K562 (cell line): ENCODE measurements at regions not wholly inside any gene's neighbourhood (a gene's known extent, or its start where the extent isn't known, plus 50 kb on each side); places are given as distances from the start of the nearest gene placed in this dataset.

ENCODE experiments used
- ATAC-seq: fragments of 200-7000 bp; cut with Tn5 transposase; 3 replicates; pipeline ENCODE4 v1.9.1; 2020; ENCODE audit warnings: moderate library complexity
- BruUV-seq: library from RNA; stranded (reverse); fragments of 400-500 nt; replicated peaks from 2 replicates; lab custom pipeline; 2021; lab: Mats Ljungman, UMichigan
- CTCF ChIA-PET: fragments of 300-600 bp; formaldehyde crosslinking; extraction: SDS; loops from one replicate; lab custom pipeline; 2021; ENCODE audit warnings: low intra/inter-chr PET ratio; lab: Yijun Ruan, JAX
- POLR2A ChIA-PET: fragments of 300-600, 350-650 bp; sonication (Branson Sonifier 250); formaldehyde crosslinking; extraction: SDS; loops from one replicate; lab custom pipeline; 2021; ENCODE audit warnings: antibody characterized with exemption, inconsistent platforms; lab: Yijun Ruan, JAX
- DNase-seq, 4 experiments: peaks; one replicate each; pipeline versions ENCODE4 v3.0.0 to v3.0.0-alpha.2; 2011 to 2018; ENCODE audit warnings: low spot score in 3 of 4, mixed read lengths in 3 of 4; ENCODE audit errors: extremely low read depth in 1 of 4
- FAIRE-seq: peaks from 2 replicates; lab custom pipeline; 2011; peaks lifted over from hg19 to GRCh38; lab: Jason Lieb, UNC
- H2AFZ ChIP-seq: 2 replicates; pipeline ENCODE4 v1.6.0; 2011; ENCODE audit warnings: low read depth, low read length, control low read depth, inconsistent platforms
- H3K27ac ChIP-seq: fragments of 200-600 bp; 3 replicates; pipeline ENCODE4 v1.8.0; 2011; ENCODE audit warnings: low read depth, mild to moderate bottlenecking, control low read depth, inconsistent platforms, low read length, moderate library complexity, mixed read lengths; ENCODE audit errors: extremely low read depth
- H3K27me3 ChIP-seq, 2 experiments: fragments of 300-600 bp in 1 of 2; 2 replicates in 1 of 2; 3 replicates in 1 of 2; pipeline versions ENCODE4 v1.6.0 to v1.8.0; 2011; ENCODE audit warnings: inconsistent platforms in 2 of 2, low read length in 2 of 2, mild to moderate bottlenecking in 1 of 2, mixed read lengths in 1 of 2, moderate library complexity in 1 of 2; ENCODE audit not compliant: control insufficient read depth in 2 of 2, insufficient read depth in 2 of 2
- H3K36me3 ChIP-seq: fragments of 300-600 bp; 3 replicates; pipeline ENCODE4 v1.8.0; 2011; ENCODE audit warnings: mild to moderate bottlenecking, low read length, inconsistent platforms; ENCODE audit not compliant: control insufficient read depth, insufficient read depth
- H3K4me1 ChIP-seq, 2 experiments: fragments of 200-600 bp in 1 of 2; replicated peaks in 1 of 2; 2 replicates in 1 of 2; 3 replicates in 1 of 2; pipeline versions ENCODE4 v1.5.1 to v1.8.0; 2011; ENCODE audit warnings: inconsistent platforms in 2 of 2, low read length in 2 of 2, mild to moderate bottlenecking in 1 of 2, mixed read lengths in 1 of 2, moderate library complexity in 1 of 2; ENCODE audit not compliant: control insufficient read depth in 2 of 2, insufficient read depth in 2 of 2
- H3K4me2 ChIP-seq: 2 replicates; pipeline ENCODE4 v1.6.1; 2011; ENCODE audit warnings: low read length, control low read depth, inconsistent platforms, mixed read lengths; ENCODE audit not compliant: insufficient read depth
- H3K4me3 ChIP-seq: fragments of 200-600 bp; sonication (generic), shearing (Covaris generic); 2 replicates; pipeline ENCODE4 v1.5.1; 2016; ENCODE audit warnings: control low read depth, inconsistent platforms
- H3K79me2 ChIP-seq: fragments of 200-600 bp; 3 replicates; pipeline ENCODE4 v1.8.0; 2011; ENCODE audit warnings: low read length, inconsistent platforms; ENCODE audit not compliant: control insufficient read depth, insufficient read depth
- H3K9ac ChIP-seq, 2 experiments: 2 replicates each; pipeline versions ENCODE4 v1.6.0 to v1.6.1; 2011; ENCODE audit warnings: low read depth in 2 of 2, low read length in 2 of 2, control low read depth in 1 of 2, inconsistent platforms in 1 of 2, mild to moderate bottlenecking in 1 of 2, mixed read lengths in 1 of 2; ENCODE audit not compliant: insufficient read depth in 1 of 2
- H3K9me1 ChIP-seq: one replicate; pipeline ENCODE4 v1.6.0; 2011; ENCODE audit warnings: inconsistent platforms, mild to moderate bottlenecking, low read length, moderate library complexity; ENCODE audit not compliant: control insufficient read depth, insufficient read depth
- H3K9me3 ChIP-seq: replicated peaks from 2 replicates; pipeline ENCODE4 v1.5.1; 2011; ENCODE audit warnings: low read depth, low read length, inconsistent platforms; ENCODE audit not compliant: control insufficient read depth, insufficient read depth
- H4K20me1 ChIP-seq: replicated peaks from 2 replicates; pipeline ENCODE4 v1.6.1; 2011; ENCODE audit warnings: low read length, inconsistent platforms, mixed read lengths; ENCODE audit not compliant: control insufficient read depth, insufficient read depth
- ARID1B ChIP-seq: fragments of 450-650 bp; IDR thresholded peaks from 2 replicates; pipeline ENCODE4 v1.6.1; 2016; ENCODE audit warnings: antibody characterized with exemption, mild to moderate bottlenecking, inconsistent platforms
- CTBP1 ChIP-seq: fragments of 450-650 bp; IDR thresholded peaks from 2 replicates; pipeline ENCODE4 v1.6.1; 2016; ENCODE audit warnings: borderline replicate concordance
- ETV6 ChIP-seq, 3 experiments: fragments of 150-350 bp in 1 of 3; sonication (generic) in 1 of 3; formaldehyde crosslinking in 1 of 3; IDR thresholded peaks; 2 replicates each; pipeline versions ENCODE4 v1.6.1 to v1.8.0; 2014 to 2022; ENCODE audit warnings: borderline replicate concordance in 2 of 3, low read depth in 2 of 3, antibody characterized with exemption in 1 of 3, low read length in 1 of 3, mild to moderate bottlenecking in 1 of 3, missing genetic modification reagents in 1 of 3
- FOXA1 ChIP-seq: fragments of 450-650 bp; IDR thresholded peaks from 2 replicates; pipeline ENCODE4 v1.6.1; 2016; ENCODE audit warnings: mild to moderate bottlenecking, borderline replicate concordance
- GTF2A2 ChIP-seq: IDR thresholded peaks from 2 replicates; pipeline ENCODE4 v1.6.1; 2016; ENCODE audit warnings: mild to moderate bottlenecking, missing genetic modification characterization, missing compliant biosample characterization
- HNRNPUL1 ChIP-seq: fragments of 200-400 bp; formaldehyde crosslinking; IDR thresholded peaks from 2 replicates; pipeline ENCODE4 v1.6.1; 2017; ENCODE audit warnings: low read length
- MTA1 ChIP-seq: fragments of 450-650 bp; IDR thresholded peaks from 2 replicates; pipeline ENCODE4 v1.6.1; 2017; ENCODE audit warnings: borderline replicate concordance
- NBN ChIP-seq: fragments of 450-650 bp; IDR thresholded peaks from 2 replicates; pipeline ENCODE4 v1.6.1; 2016; ENCODE audit warnings: low read depth, mild to moderate bottlenecking
- RFX1 ChIP-seq: fragments of 450-650 bp; IDR thresholded peaks from 2 replicates; pipeline ENCODE4 v1.6.1; 2016; ENCODE audit warnings: mild to moderate bottlenecking, moderate library complexity
- RUNX1 ChIP-seq: sonication (generic); IDR thresholded peaks from 2 replicates; pipeline ENCODE4 v1.6.1; 2016; ENCODE audit warnings: antibody characterized with exemption, low read depth
- SMAD2 ChIP-seq: fragments of 150-350 bp; IDR thresholded peaks from 2 replicates; pipeline ENCODE4 v1.6.1; 2014; ENCODE audit warnings: low read depth, mild to moderate bottlenecking, low read length
- TEAD2 ChIP-seq: fragments of 450-650 bp; IDR thresholded peaks from 2 replicates; pipeline ENCODE4 v1.6.1; 2016; ENCODE audit warnings: missing genetic modification characterization, control low read depth, missing compliant biosample characterization
- UBTF ChIP-seq, 2 experiments: IDR thresholded peaks; 2 replicates each; pipeline ENCODE4 v1.6.1; 2012; ENCODE audit warnings: improper control_type of control experiment in 2 of 2, low read depth in 2 of 2, low read length in 2 of 2, borderline replicate concordance in 1 of 2
- ZBTB1 ChIP-seq: sonication (generic); formaldehyde crosslinking; IDR thresholded peaks from 2 replicates; pipeline ENCODE4 v1.8.1; 2023; ENCODE audit warnings: missing genetic modification reagents, low read depth, mild to moderate bottlenecking, borderline replicate concordance
- ZBTB43 ChIP-seq: sonication (generic); formaldehyde crosslinking; IDR thresholded peaks from 2 replicates; pipeline ENCODE4 v1.8.0; 2023; ENCODE audit warnings: mild to moderate bottlenecking, missing genetic modification reagents
- ZNF24 ChIP-seq: fragments of 450-650 bp; IDR thresholded peaks from 2 replicates; pipeline ENCODE4 v1.6.1; 2016
- ZNF280A ChIP-seq: fragments of 450-650 bp; IDR thresholded peaks from 2 replicates; pipeline ENCODE4 v1.6.1; 2018; ENCODE audit warnings: mild to moderate bottlenecking, low read depth; ENCODE audit not compliant: partially characterized antibody
- ZNF324 ChIP-seq: fragments of 250-450 bp; sonication (Bioruptor Pico); IDR thresholded peaks from 2 replicates; pipeline ENCODE4 v1.4.0; 2020; ENCODE audit warnings: mild to moderate bottlenecking
- ZSCAN29 ChIP-seq: fragments of 450-650 bp; IDR thresholded peaks from 2 replicates; pipeline ENCODE4 v1.6.1; 2017
- WGBS: fragments of 100-300 bp; shearing (Covaris generic); methylation state at CpG from one replicate; pipeline ENCODE4 v1.1.6; 2016; ENCODE audit warnings: low coverage, mixed read lengths; ENCODE audit not compliant: insufficient coverage; ENCODE audit errors: missing lambda C conversion rate; 5-methylcytosine and 5-hydroxymethylcytosine counted together
- in situ Hi-C: fragments of 300-500 bp; cut with MboI; formaldehyde crosslinking; loops from 4 replicates; pipeline ENCODE4 v1.15.0; 2018; ENCODE audit warnings: inconsistent platforms, mixed read lengths
- intact Hi-C: fragments of 100-400 bp; cut with micrococcal nuclease; formaldehyde crosslinking; loops from 2 replicates; pipeline ENCODE4 v1.14.2; 2022

GRCh38 chr18:24940416-24940815 is 411.6 kb downstream of the ZNF521 start (continued):
- TF ChIP-seq TEAD2 (tag) (no peak), ZBTB1 (no peak), RUNX1 (no peak), ZSCAN29 (no peak), FOXA1 (no peak), CTBP1 (no peak), ZNF24 (no peak), SMAD2 (no peak), ARID1B (no peak)

GRCh38 chr18:24941174-24941951 is 410.6 kb downstream of the ZNF521 start:
- BruUV-seq: no TSS peak
- no peak for DNase-seq
- Histone ChIP-seq H3K36me3 (no peaks in the 10 kb centered on the region), H3K4me1 (no peaks in the 10 kb centered on the region), H2AFZ (no peak overlapping the region), H3K9me3 (no peaks in the 10 kb centered on the region), H3K9ac (no peak overlapping the region), H4K20me1 (no peaks in the 10 kb centered on the region), H3K4me3 (no peak overlapping the region), H3K27me3 (no peaks in the 10 kb centered on the region), H3K27ac (no peak overlapping the region), H3K79me2 (no peaks in the 10 kb centered on the region), H3K4me2 (no peak overlapping the region), H3K9me1 (no peaks in the 10 kb centered on the region)
- 2% methylated on average over 6 of the region's 6 CpGs for WGBS
- in situ Hi-C loops (no loop called here), intact Hi-C loops (no loop called here)
- no peak for FAIRE-seq
- ChIA-PET POLR2A (no interaction called here), CTCF (interaction anchor here (0.6 kb wide), 1 partner anchor 1213 kb away, joined by 6 read pairs; no protein-coding TSS in a partner anchor)
- no peak for ATAC-seq
- TF ChIP-seq ZNF324 (no peak), MTA1 (no peak), GTF2A2 (tag) (no peak), RFX1 (no peak), ZBTB43 (CRISPR knock-in tag) (no peak), ETV6 (IDR thresholded peaks at IDR 0.05; ENCODE audit: borderline replicate concordance in 1 of 2, low read depth in 2 of 2, low read length in 1 of 2) (no peak), ETV6 (CRISPR knock-in tag; IDR thresholded peaks at IDR 0.05; ENCODE audit: borderline replicate concordance) (no peak), UBTF (IDR thresholded peaks at IDR 0.05; ENCODE audit: borderline replicate concordance in 1 of 2, low read depth in 2 of 2, low read length in 2 of 2) (no peak), ZNF280A (no peak), NBN (no peak), HNRNPUL1 (no peak)
